ENCODE measurements at regions not wholly inside any gene's neighbourhood (a gene's known extent, or its start where the extent isn't known, plus 50 kb on each side); places are given as distances from the start of the nearest gene placed in this dataset.

DNA sequence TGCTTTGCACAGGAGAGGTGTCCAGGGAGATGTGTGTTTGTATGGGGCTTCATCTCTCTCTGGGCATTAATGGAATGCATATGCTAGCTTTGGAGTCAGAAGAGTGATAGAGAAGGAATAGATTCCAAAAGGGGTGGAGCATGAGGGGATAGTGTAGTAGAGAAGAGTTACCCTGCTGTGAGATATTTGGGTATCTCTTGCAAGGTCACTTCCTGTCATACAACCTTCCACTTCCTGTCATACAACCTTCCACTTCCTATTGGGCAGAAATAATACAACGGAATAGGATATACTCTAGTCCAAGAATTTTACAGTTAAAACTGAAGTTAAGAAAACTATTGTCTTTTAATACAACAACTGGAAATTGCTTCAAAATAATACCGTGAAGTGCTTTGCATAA lies 351.8 kb upstream of the FMN2 start:
- DNase-seq = no peak

DNA sequence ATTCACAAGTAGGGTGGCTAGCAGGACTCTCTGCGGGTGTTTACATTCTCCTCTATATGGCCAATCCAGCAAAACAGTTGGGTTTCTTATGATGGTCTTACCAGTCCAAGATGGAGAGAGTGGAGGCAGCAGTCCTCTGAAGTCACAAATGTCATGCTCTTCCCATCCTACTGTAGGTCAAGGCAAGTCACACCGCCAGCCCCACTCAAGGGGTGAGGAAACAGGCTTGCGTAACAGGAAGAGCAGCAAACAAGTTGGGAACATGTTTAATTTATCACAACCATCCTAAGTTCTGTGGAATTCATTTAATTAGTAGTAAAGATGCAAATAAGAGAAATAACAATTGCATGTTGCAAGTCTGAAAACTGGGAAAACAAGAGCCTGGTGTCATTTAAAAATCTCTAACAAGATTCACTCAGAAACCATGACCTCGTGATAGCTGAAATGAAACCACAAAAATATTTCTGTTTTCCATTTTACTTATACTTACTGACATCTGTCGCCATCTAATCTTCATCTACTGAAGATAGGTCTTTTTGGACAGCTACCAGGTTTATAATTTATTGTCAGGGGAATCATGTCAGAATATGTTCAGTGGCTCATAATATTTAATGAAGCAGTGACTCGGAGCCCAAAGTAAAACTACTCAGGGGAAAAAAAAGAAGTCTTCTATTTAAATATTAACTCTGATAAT lies 349.1 kb upstream of the FMN2 start:
- DNase-seq = no peak

DNA sequence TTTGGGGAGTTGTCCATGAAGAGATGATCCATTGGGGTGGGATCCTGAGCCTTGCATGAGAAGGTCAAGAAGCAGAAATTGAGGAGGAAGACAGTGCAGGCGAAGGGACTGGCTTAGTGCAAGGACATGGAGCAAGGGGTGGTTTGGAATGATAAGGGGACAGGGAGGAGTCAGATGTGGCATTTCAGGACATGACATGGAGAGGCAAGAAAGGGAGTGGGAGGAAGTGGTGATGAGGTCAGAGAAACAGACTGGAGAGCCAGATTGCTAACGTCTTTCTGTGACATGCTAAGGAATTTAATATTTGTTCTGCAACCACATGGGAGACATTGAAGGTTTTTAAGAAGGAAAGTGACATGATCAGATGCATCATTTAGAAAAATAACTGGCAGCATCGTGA lies 346.8 kb upstream of the FMN2 start:
- DNase-seq = no peak

DNA sequence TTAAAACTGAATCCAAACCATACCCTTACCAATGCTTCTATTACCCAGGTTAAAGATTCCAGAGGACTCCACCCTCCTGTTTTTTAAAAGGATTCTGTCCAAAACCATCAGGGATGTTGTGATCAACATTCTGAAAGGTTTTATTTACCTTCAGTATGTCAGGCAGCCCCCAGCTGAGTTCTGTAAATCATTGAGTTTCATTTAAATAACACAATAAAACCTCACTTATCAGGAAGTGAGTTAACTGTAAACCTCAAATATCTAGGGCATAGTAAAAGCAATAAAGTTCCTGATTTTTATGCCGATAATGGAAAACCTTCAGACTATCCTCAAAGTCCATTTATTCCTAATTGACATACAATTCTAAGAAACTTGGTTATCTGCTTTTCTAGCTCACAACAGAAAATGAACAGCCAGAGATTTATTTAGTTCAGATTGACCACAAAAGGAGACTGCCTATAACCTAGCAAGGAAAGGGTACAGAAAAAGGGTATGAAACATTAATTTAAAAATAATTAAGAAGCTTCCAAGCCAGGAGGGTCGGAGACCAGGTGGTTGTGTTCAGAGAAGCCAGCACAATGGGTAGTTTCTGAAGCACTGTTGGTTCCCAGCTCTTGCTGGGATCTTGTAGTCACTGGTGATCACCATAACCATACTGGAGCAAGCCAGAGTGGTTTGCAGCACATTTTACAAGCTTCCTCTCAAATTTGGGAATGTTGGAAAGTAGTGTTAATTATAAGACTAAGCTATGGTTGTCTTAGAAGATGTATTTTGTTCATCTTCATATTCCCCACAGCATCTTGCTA lies 336.4 kb upstream of the FMN2 start:
- no peak for DNase-seq

DNA sequence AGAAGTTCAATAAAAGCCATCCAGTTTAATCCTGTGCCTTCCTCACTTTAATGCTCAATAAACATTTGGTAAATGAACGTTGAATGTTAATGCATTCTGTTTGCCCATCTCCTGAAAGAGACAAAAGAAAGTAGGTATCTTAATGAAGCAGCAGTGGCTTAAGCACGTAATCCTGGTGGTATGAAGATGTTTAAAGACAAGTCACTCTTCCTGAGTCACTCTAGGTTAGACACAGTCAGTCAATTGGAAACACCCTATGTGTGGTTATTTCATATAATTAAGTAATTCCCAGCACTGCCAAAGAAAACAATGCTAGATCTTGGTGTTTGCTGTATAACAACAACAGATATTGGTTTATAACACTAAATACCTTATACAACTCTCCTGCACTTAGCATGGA lies 334.0 kb upstream of the FMN2 start:
- peak; percentile 32 for DNase-seq

DNA sequence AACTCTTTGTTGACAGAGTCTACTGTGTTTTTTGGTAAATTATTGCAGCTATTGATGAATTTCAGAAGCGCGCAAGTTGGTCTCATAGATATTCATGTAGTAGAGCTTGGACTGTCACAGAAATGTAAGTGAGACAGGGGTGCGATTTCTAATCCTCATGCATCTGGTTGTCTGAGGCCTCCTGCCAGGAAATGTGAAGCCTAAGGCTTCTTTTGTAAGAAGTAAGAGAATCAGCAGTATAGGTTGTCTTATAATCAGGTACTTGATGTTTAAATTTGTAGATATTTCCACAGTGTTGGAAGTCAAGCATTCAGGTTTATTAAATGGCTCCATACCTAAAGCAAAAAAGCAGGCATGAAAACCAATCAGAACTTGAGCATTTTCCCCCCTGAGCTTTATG lies 332.9 kb upstream of the FMN2 start:
- DNase-seq = no peak

DNA sequence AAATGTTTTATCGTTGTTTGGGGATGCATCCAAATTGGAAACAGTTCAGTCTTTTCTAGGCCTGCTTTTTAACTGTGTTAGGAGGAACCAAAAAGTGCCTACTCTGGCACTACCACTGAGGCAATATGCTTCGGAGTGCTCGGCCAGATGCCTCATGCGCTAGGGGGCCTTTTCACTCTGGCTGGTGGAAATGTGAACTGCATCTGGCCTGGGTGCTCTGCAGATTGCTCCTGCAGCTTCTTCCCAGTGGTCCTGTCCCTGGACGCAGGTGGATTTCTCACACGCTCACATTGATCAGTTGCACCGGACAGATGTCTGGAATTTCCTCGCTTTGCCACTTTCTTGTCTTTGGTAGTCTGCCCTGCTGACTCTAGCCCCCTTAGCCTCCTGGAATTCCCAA lies 330.2 kb upstream of the FMN2 start:
- no peak for DNase-seq

DNA sequence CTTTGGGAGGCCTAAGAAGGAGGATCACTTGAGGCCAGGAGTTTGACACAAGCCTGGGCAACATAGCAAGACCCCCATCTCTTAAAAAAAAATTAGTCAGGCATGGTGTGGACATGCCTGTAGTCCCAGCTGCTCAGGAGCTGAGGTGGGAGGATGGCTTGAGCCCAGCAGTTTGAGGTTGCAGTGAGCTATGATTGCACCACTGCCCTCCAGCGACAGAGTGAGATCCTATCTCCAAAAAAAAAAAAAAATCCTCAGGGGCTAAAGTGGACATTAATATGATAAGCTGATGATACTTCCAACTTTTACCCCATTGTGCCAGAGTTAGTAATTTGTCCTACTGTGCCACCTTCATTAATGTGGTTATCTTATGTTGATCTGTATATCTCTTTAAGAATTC lies 327.8 kb upstream of the FMN2 start:
- peak; percentile 8 for DNase-seq

DNA sequence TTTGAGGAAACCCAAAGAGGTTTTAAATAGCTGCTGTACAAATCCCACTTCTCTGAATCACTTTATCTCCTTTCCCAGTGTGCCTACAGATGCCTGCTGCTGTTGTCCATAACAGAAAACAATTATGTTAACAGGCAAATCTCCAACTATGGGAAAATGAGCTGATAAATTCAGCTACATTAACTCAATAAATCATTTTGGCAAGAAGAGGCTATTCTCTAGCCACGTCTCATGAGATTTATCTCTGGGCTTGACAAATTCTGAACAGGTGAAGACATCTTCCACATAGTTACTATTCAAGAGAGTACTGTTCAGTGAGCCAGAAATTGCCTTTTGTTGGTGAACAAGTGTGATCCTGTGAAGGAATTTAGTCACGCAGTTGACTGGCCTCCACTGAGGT lies 327.1 kb upstream of the FMN2 start:
- no peak for DNase-seq

DNA sequence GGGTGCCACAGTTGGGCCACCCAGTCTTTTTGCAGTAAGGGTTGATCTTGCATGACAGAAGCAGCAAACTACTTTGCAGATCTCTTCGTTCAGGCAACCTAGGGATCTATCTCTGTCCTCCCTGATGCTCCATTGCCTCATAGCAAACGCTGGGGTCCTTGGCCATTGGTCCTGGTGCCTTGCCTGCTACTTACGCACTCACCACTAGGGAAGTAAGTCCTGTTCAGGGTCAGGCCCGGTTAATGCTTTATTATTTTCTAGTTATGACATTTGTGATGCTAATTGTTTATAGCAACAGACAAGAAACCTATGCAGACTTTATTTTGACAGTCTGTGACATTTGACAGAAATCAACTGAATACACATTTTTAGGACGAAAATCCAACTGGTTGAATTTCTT lies 326.5 kb upstream of the FMN2 start:
- no peak for DNase-seq

DNA sequence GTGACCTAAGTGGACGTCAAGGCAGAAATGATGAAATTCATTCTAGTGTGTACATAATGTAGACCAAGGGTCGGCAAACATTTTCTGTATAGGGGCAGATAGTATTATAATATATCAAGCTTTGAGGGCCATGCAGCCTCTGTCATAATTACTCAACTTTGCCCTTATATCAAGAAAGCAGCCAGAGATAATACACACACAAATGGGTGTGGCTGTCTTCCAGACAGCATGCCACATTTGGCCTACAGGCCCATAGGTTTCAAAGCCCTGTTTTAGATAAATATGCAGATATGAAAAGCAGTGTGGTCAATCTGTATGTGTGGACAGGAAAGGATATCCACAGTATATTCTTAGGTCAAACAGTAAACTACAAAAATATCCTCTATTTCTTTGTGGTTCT lies 320.1 kb upstream of the FMN2 start:
- no peak for DNase-seq

DNA sequence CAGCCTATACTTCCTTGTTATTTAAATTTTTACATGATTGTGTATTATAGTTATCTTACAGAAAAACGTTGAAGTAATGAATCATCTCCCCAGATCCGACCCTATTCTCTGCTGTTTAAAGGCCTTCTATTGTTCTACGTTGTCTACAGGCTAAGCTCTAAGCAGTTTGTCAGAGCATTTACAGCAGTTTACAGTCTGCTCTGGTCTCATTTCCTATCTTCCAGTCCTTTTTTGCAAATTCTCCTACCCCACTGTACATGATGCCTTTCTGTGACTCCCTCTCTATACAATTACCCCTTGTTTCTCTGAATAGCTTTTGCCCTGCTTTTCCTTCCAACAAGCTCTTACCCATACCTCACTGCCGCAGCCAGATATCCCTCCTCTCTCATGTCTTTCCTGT lies 319.2 kb upstream of the FMN2 start:
- no peak for DNase-seq

DNA sequence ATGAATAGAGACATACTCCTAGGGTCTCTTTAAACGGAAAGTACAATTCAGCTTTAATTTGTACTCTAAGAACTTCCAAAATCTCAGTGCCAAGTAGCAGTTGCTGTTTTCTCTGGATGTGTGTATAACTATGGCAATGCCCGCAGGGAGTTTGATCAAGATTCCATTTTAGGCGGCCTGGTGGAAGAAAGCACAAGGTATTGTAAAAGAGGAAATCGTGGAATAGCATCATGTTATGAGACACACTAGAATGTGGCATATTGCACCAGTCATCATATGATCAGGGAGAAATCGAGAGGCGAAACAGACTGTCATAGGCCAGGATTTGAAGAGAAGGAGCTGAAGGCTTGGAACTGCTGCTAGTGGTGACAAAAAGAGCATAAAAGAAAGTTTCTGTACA lies 316.2 kb upstream of the FMN2 start:
- no peak for DNase-seq

DNA sequence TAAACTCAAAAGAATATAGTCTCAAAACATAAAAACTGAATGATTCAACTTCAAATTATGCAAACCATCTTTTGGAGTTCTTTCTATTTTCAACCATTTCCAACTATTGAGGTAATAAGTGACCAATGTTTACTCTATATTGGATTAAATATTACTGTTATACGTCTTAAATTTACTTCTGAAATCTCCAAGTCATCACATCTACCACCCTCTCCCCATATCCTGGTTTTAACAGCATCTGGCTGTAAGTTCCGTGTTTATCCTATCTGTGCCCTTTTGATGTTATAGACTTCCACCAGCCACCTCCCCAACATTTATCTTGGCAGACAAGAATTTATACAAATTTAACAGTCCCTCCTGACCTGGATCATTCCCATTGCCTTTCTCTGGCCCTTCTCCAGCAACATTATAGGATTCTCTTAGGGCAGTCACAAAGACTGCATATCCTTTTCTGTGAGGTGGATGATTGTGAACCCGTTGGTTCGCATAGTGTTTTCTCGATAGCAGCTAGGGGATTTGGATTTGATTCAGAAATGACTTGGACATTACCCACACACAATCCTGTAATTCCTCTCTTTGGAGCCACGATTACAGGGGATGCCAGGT lies 313.4 kb upstream of the FMN2 start:
- DNase-seq = no peak

DNA sequence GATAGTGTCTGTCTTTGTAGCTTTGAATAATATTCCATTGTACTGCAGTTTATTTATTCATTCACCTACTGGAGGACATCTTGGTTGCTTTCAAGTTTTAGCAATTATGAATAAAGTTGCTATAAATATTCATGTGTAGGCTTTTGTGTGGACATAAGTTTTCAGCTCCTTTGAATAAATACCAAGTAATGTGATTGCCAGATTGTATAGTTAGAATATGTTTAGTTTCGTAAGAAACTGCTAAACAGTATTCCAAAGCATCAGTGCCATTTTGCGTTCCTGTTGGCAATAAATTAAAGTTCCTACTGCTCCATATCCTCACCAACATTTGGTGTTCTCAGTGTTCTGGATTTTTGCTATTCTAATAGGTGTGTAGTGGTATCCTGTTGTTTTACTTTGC lies 311.7 kb upstream of the FMN2 start:
- no peak for DNase-seq

DNA sequence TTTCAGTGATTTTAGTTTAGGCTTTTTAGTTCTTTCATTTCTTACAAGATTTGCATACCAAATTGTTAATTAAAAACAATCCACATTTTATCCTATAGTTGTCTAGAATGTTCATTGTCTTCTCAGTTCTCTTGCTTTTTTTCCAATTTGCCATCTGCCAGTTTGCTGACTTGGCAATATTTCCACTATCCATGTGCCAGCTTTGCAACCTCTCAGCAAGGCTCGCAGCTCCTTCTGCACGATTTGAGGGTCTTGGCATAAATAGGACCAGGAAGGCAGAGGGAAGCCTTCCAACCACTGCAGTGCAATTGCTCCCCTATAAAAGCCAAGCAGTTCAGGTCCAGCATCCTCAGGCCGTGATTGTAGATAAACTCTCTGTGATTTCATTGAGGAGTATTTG lies 306.8 kb upstream of the FMN2 start:
- no peak for DNase-seq

DNA sequence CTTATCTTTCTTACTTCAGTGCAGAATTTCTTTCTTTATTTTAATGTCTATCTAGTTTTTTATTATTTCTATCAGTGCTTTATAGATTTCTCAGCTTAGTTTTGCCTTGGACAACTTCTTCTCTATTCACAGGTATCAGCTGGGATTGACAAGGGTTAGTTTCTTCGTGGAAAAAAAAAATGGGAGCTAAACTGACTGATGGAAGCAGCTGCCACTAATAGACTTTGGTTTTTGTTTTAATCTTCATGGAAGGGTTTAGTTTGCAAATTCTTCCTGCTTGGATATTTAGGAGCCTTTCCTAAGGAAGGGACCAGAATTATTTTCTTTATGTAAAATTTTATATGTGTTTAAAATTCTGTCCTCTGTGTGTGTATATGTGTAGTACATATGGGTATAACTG lies 306.1 kb upstream of the FMN2 start:
- DNase-seq = no peak

DNA sequence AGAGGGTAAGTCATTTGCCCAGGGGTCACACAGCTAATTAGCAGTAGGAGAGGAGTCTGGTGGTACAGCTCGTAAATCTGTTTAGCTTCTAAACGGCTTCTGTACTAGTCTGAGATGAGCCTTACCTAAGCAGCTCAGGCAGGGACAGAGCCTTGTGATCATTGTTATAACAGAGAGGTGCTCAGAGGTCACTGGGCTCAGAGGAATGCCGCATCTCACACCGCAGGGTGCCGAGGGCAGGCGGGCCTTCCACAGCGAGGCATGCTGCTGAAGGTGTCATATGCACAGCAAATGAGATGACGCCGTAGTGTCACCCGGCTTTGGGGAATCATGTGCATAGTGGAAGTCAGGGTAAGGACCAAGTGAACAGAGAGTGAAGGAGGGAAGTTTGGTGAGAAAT lies 305.2 kb upstream of the FMN2 start:
- no peak for DNase-seq

DNA sequence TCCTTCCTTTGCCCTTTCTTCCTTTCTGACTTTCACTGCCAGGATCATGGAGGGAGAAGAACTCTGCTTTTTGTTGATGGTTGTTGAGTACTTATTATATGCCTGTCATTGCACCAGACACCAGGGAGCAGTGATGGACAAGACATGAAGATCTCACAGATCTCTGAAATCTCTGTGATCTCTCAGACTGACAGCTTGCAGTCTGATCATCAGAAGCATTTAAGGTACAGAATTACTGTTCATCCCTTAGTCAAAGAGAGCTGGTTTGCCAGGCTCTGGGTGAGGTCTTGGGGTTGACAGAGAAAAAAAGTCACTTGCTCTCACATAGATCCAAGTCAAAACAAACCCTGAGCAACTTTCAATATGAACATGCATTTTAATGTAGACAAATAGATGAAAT lies 299.5 kb upstream of the FMN2 start:
- DNase-seq = no peak

DNA sequence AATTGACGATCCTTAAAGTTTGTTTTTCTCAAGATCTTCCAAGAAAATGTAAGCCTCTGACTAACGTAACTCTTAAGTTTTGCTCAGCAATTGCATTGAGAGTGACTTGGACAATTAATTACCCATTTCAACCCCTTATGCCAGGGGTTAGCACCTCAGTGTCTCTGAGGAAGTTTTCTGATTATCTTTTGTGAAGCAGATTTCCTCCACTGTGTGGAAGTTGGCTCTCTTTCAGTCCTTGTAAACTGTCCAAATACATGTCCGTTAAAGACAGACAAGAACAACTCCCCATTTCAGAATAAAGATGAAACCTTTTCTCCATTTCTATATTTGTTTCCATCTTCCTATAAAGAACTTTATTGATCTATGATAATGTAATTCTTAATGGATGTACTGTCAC lies 296.4 kb upstream of the FMN2 start:
- no peak for DNase-seq

DNA sequence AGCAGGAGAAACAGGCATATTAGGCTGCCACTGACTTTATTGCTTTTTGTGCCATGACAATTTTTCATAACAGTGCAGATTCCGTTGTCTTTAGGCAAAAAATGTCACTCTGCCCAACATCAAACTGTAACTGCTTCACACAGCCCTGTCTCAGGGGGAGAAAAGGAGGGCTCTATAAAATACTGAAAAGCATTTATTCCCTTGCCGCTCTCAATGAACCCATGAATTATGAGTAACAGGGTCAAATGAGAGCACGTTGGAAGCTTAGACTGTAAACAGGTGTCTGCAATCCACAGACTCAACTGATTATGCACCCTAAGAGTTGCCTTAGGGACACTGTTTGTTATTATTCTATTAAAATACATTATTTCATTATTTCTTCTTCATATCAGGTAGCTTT lies 292.1 kb upstream of the FMN2 start:
- DNase-seq = no peak

DNA sequence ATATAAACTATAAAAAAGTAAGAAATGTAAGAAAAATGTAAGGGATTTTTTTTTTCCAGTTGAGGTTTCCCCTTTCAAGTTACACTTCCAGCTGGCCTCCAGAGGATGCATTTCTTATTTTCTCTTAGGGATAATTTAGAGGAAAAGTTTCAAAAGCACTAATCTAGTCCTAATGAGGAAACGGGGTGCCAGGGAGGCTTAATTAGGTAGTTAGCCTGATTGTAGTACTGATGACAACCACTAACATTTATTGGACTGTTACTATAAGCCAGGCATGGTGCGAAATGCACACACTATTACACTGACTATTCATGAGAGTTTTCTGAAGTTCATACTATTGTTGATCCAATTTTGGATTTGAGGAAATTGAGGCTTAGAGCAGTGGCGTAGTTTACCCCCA lies 290.8 kb upstream of the FMN2 start:
- no peak for DNase-seq

DNA sequence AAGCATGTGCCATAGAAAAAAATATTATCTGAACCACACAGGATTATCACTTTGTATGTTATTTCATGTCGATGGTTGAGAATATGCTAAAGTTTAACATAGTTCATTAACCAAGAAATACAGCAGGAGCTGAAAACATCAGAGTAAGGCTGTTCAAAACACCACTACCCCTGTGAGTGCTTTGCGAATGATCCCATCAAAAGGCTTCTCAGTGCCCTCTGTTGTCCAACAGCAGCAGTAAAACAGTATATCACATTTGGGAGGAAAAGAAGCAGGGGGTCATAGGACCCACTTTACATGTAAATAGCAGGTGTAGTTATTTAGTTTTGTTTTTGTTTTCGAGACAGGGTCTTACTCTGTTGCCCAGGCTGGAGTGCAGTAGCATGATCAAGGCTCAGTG lies 289.4 kb upstream of the FMN2 start:
- no peak for DNase-seq

DNA sequence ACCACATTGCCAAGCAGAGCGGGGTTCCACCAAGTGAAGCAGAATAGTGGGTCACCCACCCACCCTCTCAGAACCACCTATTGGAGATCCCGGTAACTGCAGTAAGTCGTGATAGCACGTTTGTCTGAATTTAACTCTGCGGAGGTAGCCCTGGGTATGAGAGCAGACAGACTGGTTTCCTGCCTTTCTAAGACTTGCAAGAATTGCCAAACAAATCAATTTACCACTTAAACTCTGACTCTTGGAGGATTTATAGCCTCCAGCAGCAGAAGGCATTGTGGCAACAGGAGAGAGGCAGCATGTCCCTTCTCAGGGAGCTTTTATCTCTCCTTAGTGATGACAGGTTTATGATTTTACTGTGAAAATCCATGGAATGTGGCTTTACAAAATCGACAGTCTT lies 287.9 kb upstream of the FMN2 start:
- DNase-seq = peak; percentile 31

DNA sequence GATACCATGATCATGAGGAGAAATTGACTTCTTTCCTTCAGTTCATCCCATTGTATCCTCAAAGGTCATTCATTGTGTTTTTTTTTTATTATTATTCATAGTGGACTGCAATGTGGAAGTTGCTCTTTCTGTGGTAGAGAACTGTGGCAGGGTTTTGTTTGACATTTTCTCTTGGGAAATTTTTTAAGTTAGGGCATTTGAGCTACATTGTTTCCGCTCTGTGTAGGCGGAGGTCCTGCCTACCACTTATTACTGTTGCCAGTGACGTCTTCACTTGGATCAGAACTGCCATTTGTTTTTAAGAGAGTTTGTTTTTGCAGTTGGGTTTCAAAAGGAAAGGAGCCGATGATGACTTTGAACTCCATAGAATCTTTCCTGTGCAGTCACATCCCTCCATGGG lies 287.4 kb upstream of the FMN2 start:
- DNase-seq = no peak

Data from fibroblast of skin of right biceps (primary cell).